B cell (primary cell): ENCODE measurements at regions not wholly inside any gene's neighbourhood (a gene's known extent, or its start where the extent isn't known, plus 50 kb on each side); places are given as distances from the start of the nearest gene placed in this dataset.

Experiments
- ATAC-seq: fragments of 200-7000 bp; cut with Tn5 transposase; one replicate; pipeline ENCODE4 v1.10.0; 2021; ENCODE audit warnings: low read depth, mild to moderate bottlenecking, moderate number of reproducible peaks, moderate library complexity
- CTCF ChIA-PET: fragments of 350-600 bp; sonication (Branson Sonifier 250); formaldehyde crosslinking; loops from one replicate; lab custom pipeline; 2021; ENCODE audit warnings: antibody characterized with exemption, inconsistent platforms; lab: Charles Lee
- POLR2A ChIA-PET: fragments of 350-600 bp; sonication (Branson Sonifier 250); formaldehyde crosslinking; loops from one replicate; lab custom pipeline; 2021; ENCODE audit warnings: antibody characterized with exemption; lab: Charles Lee
- DNase-seq: peaks from one replicate; pipeline ENCODE4 v3.0.0; 2013
- H2AFZ ChIP-seq: 2 replicates; pipeline ENCODE4 v1.6.1; 2012; ENCODE audit warnings: mild to moderate bottlenecking, low read depth, low read length; ENCODE audit not compliant: insufficient read depth, poor library complexity, severe bottlenecking
- H3K27ac ChIP-seq, 2 donors: 1 replicate in 1 of 2; 2 replicates in 1 of 2; pipeline ENCODE4 v1.5.1; 2012 to 2013; ENCODE audit warnings: low read length in 2 of 2, mild to moderate bottlenecking in 2 of 2, moderate library complexity in 1 of 2
- H3K27me3 ChIP-seq, 4 experiments: fragments of 200-600 bp in 1 of 4; sonication (generic) in 1 of 4; replicated peaks in 1 of 4; 1 replicate in 2 of 4; 2 replicates in 2 of 4; pipeline versions ENCODE4 v1.6.1 to v1.7.0; 2013 to 2016; ENCODE audit warnings: low read length in 3 of 4, mild to moderate bottlenecking in 2 of 4, mixed read lengths in 1 of 4, moderate library complexity in 1 of 4; ENCODE audit not compliant: insufficient read depth in 4 of 4, control insufficient read depth in 3 of 4; ENCODE audit errors: control extremely low read depth in 1 of 4
- H3K36me3 ChIP-seq, 2 experiments: replicated peaks in 1 of 2; 1 replicate in 1 of 2; 2 replicates in 1 of 2; pipeline versions ENCODE4 v1.6.1 to v1.7.1; 2013; ENCODE audit warnings: low read length in 1 of 2; ENCODE audit not compliant: insufficient read depth in 2 of 2, control insufficient read depth in 1 of 2; ENCODE audit errors: control extremely low read depth in 1 of 2, extremely low read depth in 1 of 2
- H3K4me1 ChIP-seq, 2 donors: fragments of 200-600 bp in 1 of 2; sonication (generic) in 1 of 2; 1 replicate in 1 of 2; 2 replicates in 1 of 2; pipeline versions ENCODE4 v1.5.1 to v1.6.1; 2013 to 2017; ENCODE audit warnings: low read length in 2 of 2; ENCODE audit not compliant: control insufficient read depth in 2 of 2, insufficient read depth in 2 of 2
- H3K4me2 ChIP-seq: replicated peaks from 2 replicates; pipeline ENCODE3; 2012; ENCODE audit warnings: mild to moderate bottlenecking, low read depth, low read length; ENCODE audit not compliant: poor library complexity, severe bottlenecking
- H3K4me3 ChIP-seq, 5 experiments: fragments of 200-600 bp in 1 of 5; sonication (generic) in 1 of 5; 1 replicate in 3 of 5; 2 replicates in 2 of 5; pipeline versions ENCODE4 v1.5.1 to v1.7.0; 2011 to 2016; ENCODE audit warnings: low read length in 4 of 5, mild to moderate bottlenecking in 4 of 5, low read depth in 2 of 5, control low read depth in 1 of 5, moderate library complexity in 1 of 5; ENCODE audit not compliant: insufficient read depth in 1 of 5; ENCODE audit errors: control extremely low read depth in 1 of 5, extremely low read depth in 1 of 5
- H3K79me2 ChIP-seq: fragments of 200-600 bp; sonication (generic); one replicate; pipeline ENCODE4 v1.6.0; 2016; ENCODE audit warnings: low read length; ENCODE audit not compliant: control insufficient read depth, insufficient read depth
- H3K9ac ChIP-seq: fragments of 200-600 bp; sonication (generic); 2 replicates; pipeline ENCODE4 v1.6.1; 2017; ENCODE audit warnings: mild to moderate bottlenecking, low read length, moderate library complexity
- H3K9me3 ChIP-seq, 3 donors: one replicate each; pipeline versions ENCODE4 v1.6.1 to v1.7.1; 2013; ENCODE audit warnings: low read length in 2 of 3; ENCODE audit not compliant: control insufficient read depth in 2 of 3, insufficient read depth in 1 of 3; ENCODE audit errors: control extremely low read depth in 1 of 3
- H4K20me1 ChIP-seq: 2 replicates; pipeline ENCODE4 v1.6.0; 2012; ENCODE audit warnings: mild to moderate bottlenecking, low read length; ENCODE audit not compliant: insufficient read depth, control insufficient read depth, poor library complexity, severe bottlenecking
- H3K27ac Mint-ChIP-seq: one replicate; pipeline ENCODE4 v1.8.0; 2021; ENCODE audit warnings: mixed read lengths
- H3K27me3 Mint-ChIP-seq: one replicate; pipeline ENCODE4 v1.8.0; 2021; ENCODE audit warnings: mixed read lengths
- H3K4me1 Mint-ChIP-seq: one replicate; pipeline ENCODE4 v1.8.0; 2021; ENCODE audit warnings: mixed read lengths
- H3K4me3 Mint-ChIP-seq: one replicate; pipeline ENCODE4 v1.8.0; 2021; ENCODE audit warnings: mixed read lengths
- H3K9me3 Mint-ChIP-seq: one replicate; pipeline ENCODE4 v1.8.0; 2022; ENCODE audit warnings: mixed read lengths; ENCODE audit not compliant: insufficient read depth
- CTCF ChIP-seq: fragments of 200-600 bp; IDR thresholded peaks from one replicate; pipeline ENCODE4 v1.8.0; 2022; ENCODE audit warnings: antibody characterized with exemption, mild to moderate bottlenecking
- EZH2 ChIP-seq: IDR thresholded peaks from 2 replicates; pipeline ENCODE4 v1.6.1; 2012; ENCODE audit warnings: borderline replicate concordance, low read depth, mild to moderate bottlenecking, moderate library complexity, low read length; ENCODE audit not compliant: insufficient read depth, poor library complexity, severe bottlenecking
- WGBS: methylation state at CpG from one replicate; pipeline ENCODE4 v1.1.5; 2013; ENCODE audit warnings: missing lambda C conversion rate; ENCODE audit not compliant: insufficient coverage; 5-methylcytosine and 5-hydroxymethylcytosine counted together
- intact Hi-C: fragments of 100-400 bp; cut with micrococcal nuclease; formaldehyde crosslinking; loops from one replicate; pipeline ENCODE4 v1.10.0; 2022

GRCh38 chr2:81235601-81236000 lies 931.0 kb upstream of the LRRTM1 start:
- intact Hi-C loops: no loop called here
- no peaks in the 10 kb centered on the region for H3K4me1 Mint-ChIP-seq

DNA sequence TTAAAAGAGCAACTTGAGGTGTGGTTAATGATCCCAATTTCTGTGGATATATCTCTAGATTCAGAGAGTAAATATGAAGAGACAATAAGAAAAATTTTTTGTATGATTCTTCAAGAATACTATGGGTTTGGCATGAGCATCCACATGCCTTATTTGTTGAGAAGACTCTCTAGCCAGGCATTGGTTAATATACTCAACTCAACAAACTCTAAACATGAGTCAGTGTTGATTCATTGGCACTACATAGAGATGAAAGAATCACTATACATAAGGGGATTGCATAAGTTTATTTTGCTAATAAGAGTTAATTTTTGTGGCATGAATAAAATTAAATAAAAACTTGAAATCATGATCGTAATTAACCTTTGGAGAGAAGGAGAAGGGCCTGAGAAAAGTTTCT lies 930.2 kb upstream of the LRRTM1 start:
- no peaks in the 10 kb centered on the region for H4K20me1 ChIP-seq
- no peak overlapping the region for H3K27ac Mint-ChIP-seq
- no peak overlapping the region for H3K4me3 Mint-ChIP-seq
- no peak overlapping the region for H3K9ac ChIP-seq
- no peaks in the 10 kb centered on the region for H3K27me3 ChIP-seq
- H2AFZ ChIP-seq: no peak overlapping the region
- no peak for TF ChIP-seq EZH2
- no peak for TF ChIP-seq CTCF
- DNase-seq (no peak), ATAC-seq (no peak)
- intact Hi-C loops: no loop called here
- no peak overlapping the region for H3K4me2 ChIP-seq
- no peak overlapping the region for H3K4me3 ChIP-seq
- ChIA-PET POLR2A (no interaction called here), CTCF (no interaction called here)
- H3K9me3 ChIP-seq: peaks cover 0 to 1% (median 0%) of the 10 kb centered on the region in 3 donors
- no peaks in the 10 kb centered on the region for H3K36me3 ChIP-seq
- H3K4me1 Mint-ChIP-seq: no peaks in the 10 kb centered on the region
- H3K4me1 ChIP-seq: no peaks in the 10 kb centered on the region
- no CpG with 5 or more reads among the region's 1 CpG for WGBS
- H3K27ac ChIP-seq: no peak overlapping the region
- H3K27me3 Mint-ChIP-seq: no peaks in the 10 kb centered on the region
- peaks cover 1% of the 10 kb centered on the region for H3K9me3 Mint-ChIP-seq
- H3K79me2 ChIP-seq: no peaks in the 10 kb centered on the region

More at GRCh38 chr2:81235601-81236000, 931.0 kb upstream of the LRRTM1 start:
- H3K36me3 ChIP-seq: no peaks in the 10 kb centered on the region
- H4K20me1 ChIP-seq: no peaks in the 10 kb centered on the region
- CTCF ChIA-PET: no interaction called here
- DNase-seq (no peak), ATAC-seq (no peak)
- no peak for TF ChIP-seq EZH2
- TF ChIP-seq CTCF: no peak
- H3K27ac Mint-ChIP-seq: no peak overlapping the region
- H2AFZ ChIP-seq: no peak overlapping the region
- H3K9me3 ChIP-seq: no peaks in the 10 kb centered on the region
- H3K9me3 Mint-ChIP-seq: peaks cover 2% of the 10 kb centered on the region
- H3K4me3 ChIP-seq: no peak overlapping the region
- WGBS: no CpG with 5 or more reads among the region's 1 CpG
- H3K79me2 ChIP-seq: no peaks in the 10 kb centered on the region
- H3K9ac ChIP-seq: no peak overlapping the region
- no peak overlapping the region for H3K4me3 Mint-ChIP-seq
- no peaks in the 10 kb centered on the region for H3K27me3 ChIP-seq
- no peak overlapping the region for H3K4me2 ChIP-seq
- H3K27ac ChIP-seq: no peak overlapping the region
- H3K27me3 Mint-ChIP-seq: no peaks in the 10 kb centered on the region
- no peaks in the 10 kb centered on the region for H3K4me1 ChIP-seq
- POLR2A ChIA-PET: no interaction called here
